Gastrocnemius medialis (tissue), 4 donors: ENCODE measurements at regions not wholly inside any gene's neighbourhood (a gene's known extent, or its start where the extent isn't known, plus 50 kb on each side); places are given as distances from the start of the nearest gene placed in this dataset.

ENCODE experiments used
- CTCF ChIP-seq, 5 experiments: fragments of 450-650 bp in 3 of 5; fragments of 200-600 bp in 2 of 5; sonication (generic) in 2 of 5; IDR thresholded peaks in 4 of 5; conservative IDR thresholded peaks in 1 of 5; 1 replicate in 4 of 5; 2 replicates in 1 of 5; pipeline ENCODE4 v1.5.1; 2016 to 2019; ENCODE audit warnings: antibody characterized with exemption in 5 of 5, mild to moderate bottlenecking in 3 of 5, moderate library complexity in 3 of 5
- POLR2A ChIP-seq, 2 donors: fragments of 450-650 bp; IDR thresholded peaks; one replicate each; pipeline ENCODE4 v1.6.1; 2017; ENCODE audit warnings: antibody characterized with exemption in 2 of 2, mild to moderate bottlenecking in 2 of 2, moderate library complexity in 2 of 2

GRCh38 chr10:9921544-9921943 lies 1096.1 kb upstream of the CELF2 start:
- no peak for TF ChIP-seq CTCF (IDR thresholded peaks at IDR 0.05 in 4 of 5, conservative IDR thresholded peaks at IDR 0.05 in 1 of 5)
- no peak for TF ChIP-seq POLR2A (IDR thresholded peaks at IDR 0.05)
